GM21619 (cell line): ENCODE measurements at regions not wholly inside any gene's neighbourhood (a gene's known extent, or its start where the extent isn't known, plus 50 kb on each side); places are given as distances from the start of the nearest gene placed in this dataset.

ENCODE experiments used
- ATAC-seq: cut with Tn5 transposase; IDR thresholded peaks from one replicate; pipeline ENCODE4 v1.9.1; 2021; ENCODE audit not compliant: unreplicated experiment

DNA sequence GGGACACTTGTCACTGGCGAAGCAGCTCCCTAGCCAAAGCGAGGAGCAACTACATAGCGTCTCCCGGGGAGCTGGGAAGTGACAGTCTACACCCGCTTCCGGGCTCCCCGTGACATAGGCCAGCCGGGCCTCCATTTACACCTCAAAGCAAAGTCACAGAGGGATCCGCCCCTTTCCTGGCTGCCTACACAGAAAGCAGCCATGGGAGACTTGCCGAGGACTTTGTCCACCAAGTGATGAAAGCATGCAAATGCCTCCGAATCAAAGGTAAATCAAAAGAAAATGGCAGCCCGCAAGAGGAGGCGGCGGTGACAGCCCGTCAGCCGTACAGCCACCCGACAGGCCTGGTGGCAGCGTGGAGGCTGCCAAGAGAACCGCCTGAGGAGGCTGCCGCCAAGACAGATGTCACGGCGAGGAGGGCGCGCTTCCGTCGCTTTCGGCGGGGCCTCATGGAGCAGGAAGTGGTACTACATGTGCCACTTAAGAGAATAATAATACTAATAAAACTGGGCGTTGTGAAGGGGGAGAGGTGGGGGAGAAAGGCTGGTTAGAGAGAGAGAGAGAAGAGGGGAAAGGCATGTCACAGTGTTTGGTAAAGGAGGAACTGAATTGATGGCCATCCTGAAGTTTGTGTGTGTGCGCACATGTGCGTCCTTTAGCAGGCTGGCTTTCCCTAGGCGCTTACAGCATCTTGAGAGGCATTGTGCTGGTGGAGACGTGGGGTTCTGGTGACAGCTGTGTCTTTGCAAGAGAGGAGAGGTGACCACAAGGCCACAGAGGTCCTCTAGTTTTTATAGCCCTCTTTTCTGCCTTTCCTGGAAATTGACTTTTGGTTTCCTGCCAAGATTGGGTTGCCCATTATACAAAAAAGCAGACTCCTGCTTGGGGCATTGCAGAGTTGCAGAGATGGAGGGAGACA lies 661.7 kb downstream of the VRK1 start:
- ATAC-seq, result no peak

DNA sequence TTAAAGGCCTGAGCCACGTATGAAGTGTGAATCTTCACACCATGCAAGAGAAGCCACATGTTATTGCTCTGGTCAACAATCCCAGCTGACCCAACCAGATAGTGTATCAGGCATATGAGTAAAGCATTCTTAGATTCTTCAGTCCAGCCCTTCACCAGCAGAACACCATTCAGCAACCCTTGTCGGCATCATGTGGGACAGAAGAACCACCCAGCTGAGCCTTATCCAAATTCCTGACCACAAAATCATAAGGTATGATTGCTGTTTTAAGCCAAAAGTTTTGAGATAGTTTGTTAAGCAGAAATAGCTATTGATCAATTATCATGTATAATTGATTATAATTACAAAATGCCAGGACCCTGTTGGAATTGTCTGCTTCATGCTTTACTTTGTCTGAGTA lies 664.9 kb downstream of the VRK1 start:
- ATAC-seq, result no peak

DNA sequence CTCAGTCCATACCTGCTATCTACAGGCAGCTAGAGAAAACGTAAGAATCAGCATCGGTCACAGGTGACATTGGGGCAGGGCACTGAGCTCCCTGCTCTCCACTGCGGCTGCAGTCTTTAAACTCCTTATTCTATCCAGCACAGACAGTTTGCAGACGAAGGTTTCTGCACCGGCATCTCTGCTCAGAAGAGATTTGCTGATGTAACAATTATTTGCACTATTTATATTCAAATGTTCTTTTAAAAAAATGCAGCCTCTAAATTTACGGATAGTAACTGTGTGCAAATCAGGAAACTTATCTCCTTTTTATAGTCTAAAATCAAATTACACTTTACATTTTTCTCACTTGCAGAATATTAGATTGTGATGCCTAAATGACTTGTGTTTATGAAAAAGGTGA lies 671.0 kb downstream of the VRK1 start:
- no peak for ATAC-seq

DNA sequence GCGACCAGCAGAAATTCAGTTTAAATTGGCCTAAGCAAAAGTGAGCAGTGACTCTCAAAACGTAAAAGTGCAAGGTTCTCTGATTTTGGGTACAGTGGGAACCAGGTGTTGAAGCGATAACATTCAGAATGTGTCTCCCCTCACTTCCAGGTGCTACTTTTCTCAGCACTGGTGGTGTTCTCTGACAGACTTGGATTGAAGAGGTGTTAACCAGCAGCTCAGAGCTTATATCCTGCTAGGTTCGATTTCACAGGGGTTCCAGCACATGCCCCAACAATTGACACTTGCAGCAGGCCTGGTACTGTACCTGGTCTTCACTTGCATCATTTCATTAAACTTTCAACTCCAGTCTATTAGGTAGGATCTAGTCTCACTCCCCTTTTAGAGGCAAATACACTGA lies 680.2 kb downstream of the VRK1 start:
- ATAC-seq, result no peak

DNA sequence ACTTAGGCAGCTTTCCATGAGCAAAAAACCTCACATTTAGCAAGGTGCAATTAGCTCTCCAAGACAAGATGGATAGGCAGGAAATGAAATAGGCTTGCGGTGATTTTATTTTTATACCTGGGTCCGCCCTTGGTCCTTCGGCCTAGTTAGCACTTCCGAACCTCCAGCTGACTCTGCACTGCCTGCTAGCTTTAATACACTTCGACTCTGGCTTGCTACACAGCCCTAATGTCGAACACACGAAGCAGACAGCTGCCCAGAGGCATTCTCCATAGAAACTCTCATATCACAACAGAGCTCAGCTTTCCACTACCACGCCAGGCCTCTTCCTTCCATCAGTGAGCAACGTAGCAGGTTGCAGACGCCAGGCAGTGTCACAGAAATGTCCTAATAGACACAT lies 688.0 kb downstream of the VRK1 start:
- no peak for ATAC-seq

DNA sequence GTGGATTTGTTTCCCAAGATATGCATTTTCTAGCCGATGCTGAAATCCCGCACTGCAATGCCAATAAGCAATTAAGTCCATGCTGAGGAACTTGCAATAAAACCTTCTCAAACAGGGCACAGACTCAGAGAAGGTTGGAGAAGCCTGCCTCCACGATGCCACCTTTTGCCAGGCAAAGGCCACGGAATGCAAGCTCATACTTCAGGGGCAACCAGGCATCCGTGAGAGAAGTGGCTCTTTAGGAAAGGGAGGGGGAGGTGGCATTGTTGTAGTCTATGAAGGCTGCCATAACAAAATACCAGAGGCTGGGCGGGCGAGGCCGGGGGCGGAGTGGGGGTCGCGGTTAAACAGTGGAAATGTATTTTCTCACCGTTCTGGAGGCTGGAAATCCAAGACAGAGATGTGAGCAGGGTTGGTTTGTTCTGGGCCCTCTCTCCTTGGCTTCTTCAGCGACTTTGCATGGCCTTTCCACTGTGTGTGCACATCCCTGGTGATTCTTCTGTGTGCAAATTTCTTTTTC lies 689.5 kb downstream of the VRK1 start:
- no peak for ATAC-seq

DNA sequence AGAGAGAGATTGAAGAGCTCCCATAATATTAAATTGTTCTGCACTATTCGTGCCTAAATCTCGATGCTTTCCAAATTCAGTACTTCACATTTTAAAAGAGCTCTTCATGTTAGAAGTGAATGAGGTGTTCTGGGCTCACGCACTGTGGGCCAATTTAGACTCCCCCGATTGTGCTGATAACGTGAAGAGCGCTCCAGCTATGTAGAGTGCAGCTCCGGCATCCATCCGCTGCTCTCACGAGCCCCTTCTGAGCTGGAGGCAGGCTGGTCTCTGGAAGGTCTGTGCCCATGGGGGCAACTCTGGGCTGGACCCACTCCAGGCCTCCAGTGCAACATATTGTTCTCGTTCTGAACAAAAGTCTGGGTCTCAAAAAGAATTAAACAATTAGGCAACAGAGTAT lies 692.6 kb downstream of the VRK1 start:
- ATAC-seq, result no peak

DNA sequence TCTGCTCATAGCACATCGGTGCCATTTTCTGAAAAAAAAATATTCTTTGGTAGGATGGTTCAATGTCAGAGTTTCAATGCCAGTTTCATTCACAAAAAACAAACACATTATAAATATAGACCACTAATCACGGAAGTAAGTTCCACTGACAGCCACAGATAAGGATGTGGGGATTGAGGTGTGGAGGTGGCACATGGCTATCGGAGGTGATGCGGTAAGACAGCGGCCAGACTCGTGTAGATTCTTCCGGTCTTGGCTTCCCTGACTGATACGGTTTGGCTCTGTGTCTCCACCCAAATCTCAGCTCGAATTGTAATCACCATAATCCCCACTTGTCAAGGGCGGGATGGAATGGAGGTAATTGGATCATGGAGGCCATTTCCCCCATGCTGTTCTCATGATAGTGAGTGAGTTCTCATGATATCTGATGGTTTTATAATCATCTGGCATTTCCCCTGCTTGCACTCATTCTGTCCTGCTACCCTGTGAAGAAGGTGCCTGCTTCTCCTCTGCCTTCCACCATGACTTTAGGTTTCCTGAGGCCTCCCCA lies 693.4 kb downstream of the VRK1 start:
- no peak for ATAC-seq

DNA sequence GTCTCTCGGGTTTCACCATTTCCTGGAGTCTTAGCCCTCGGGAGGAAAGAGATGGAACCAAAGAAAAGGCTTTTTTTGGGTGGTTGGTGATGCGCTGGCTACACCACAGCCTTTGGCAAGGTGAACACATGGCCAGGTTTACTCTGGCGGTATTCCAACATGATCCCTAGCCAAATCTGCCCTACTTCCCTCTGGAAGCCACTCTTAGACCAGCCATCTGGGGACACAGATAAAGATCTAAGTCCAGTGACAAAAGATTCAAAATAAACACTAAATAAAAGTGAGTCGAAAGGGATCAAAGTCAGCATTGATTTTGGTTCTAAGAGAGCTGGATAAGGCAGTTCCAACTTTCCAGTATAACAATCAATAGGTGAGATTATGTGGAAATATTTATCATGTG lies 694.5 kb downstream of the VRK1 start:
- ATAC-seq, result no peak

DNA sequence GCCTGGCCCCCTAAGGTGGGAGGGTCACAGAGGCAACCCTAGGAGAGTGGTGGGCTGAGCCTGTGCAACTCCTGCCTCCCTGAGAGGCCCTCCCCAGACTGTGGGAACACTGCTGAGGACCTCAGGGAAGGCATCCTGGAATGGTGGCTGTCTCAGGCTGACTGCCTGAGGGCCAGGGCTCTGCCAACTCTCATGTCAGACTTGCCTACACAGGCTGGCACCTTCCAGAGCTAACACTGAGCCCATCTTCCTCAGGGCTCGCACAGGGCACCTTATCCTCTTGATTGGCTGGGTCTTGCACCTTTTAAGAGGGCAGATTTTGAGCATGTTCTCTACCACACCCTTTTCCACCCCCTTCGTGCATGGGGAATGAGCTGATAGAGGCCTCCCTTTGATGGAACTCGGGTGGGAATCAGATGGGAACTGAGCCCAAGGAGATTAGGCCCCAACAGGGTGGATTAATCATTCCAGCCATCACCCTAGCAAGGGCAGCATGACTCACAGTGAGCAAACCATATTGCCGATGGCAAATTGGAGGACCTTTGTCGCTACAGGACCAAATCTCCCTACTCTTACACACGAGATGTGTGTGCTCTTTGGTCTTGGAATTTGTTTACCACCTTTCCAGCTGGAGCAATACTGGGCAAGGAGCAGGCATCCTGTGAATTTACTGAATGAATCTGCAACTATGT lies 702.8 kb downstream of the VRK1 start:
- no peak for ATAC-seq

DNA sequence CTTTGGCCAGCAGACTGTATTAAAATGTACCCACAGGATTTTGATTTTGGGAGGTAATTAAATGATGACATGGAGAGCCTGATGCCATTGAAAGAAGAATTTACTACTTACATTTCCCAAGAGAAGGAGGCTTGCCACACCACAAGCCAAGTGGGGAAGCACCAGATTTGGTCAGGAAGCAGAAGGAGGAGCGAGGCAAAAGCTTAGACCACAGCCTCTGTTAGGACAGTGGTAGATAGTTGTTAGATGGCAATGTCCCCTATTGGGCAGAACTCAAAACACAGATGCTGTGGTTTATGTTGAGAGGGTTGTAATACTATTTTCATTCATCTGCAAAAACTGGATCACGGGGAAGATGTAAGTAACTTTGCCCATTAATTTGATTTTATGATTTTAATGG lies 709.4 kb downstream of the VRK1 start:
- no peak for ATAC-seq

DNA sequence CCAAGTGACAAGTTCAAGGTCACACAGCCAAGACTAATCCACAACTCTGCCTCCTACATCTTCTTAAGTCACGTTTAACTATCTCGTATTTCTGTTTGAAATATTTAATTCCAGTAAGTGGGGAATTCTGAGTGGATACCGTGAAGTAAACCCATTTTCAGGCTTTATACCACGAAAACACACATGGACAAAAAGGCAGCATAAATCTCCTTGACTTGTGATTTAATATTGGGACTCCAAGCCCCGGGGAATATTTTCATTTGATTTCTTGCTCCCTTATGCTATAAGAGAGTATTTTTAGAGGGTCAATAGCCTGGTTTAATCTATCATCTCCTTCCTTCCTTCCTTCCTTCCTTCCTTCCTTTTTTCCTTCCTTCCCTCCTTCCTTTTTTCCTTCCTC lies 716.7 kb downstream of the VRK1 start:
- ATAC-seq, result no peak

DNA sequence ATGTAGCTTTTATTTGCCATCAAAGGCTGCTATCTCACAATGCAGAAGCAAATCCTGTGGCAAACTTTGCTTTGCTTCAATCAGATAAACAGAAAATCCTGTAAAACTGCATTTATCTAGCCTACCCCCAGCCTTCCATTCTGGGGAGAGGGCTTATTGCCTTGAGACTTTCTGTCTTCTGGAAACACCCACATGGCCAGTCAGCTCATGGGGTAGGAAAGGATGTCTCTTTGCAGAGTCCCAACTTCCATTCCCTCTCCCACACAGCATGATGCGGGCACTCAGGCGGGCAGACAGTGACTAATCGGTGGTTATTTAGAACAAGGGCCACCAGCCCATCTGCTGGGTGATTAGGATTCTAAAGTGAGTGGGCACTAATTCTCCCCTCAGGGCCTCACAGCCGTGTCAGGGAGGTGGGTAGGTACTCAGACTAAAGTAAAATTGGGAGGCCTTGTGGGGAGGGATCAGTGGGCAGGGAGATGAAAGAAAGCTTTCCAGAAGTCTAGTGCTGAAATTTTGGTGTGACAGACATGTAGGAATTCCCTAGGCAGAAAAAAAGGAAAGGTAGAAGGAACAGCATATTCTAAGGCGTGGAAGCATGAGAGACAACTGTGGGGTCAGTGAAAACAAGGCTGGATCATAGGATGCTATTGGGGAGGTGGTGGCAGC lies 720.5 kb downstream of the VRK1 start:
- ATAC-seq, result no peak

DNA sequence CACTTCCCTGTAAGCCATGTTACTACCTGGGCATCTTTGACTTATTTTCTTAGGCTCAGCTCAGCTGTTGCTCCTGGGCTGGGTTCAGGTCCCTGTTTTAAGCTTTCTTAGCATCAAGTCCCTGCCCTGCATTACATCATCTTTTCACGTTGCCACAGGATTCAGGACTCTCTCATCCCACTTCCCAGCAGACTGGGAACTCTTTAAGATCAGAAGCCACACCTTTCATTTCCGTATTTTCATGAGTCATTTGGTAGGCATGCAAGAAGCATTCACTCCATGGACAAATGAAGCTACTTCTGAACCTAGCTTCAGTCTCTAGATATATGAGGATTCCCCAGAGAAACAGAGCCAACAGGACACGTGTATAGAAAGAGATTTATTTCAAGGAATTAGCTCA lies 726.8 kb downstream of the VRK1 start:
- no peak for ATAC-seq

DNA sequence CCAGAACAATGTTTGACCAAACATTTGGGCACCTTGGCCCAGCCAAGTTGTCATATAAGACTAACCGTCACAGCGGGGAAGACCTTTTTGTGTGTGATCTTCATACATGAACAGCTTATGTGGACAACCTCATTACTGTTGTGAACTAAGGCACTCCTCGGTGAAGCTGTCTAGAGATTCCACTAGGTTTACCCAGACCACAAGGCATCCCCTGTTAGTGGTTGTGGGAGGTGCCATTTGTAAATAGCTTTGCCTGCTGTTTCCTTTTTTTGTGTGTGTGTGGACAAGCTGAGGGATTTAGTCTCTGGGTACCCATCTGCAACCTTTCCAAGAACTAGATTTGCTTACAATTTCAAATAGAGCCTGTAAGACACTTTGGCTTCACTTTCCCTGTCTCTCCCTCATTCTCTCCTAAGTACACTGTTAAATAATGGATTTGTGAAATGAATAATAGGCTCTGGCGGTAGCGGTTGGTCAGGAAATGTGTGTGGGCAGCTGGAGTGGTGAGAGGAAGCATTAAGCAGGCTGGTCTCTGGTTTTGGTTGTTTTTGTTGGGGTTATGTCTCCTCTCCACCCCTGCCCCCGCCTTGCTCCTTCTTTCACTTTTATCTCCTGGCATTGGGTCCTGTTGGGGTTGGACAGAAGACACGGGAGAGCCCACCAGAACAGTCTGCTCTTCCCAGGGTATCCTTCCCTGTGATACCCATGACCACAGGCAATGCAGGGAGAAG lies 727.6 kb downstream of the VRK1 start:
- ATAC-seq, result no peak

DNA sequence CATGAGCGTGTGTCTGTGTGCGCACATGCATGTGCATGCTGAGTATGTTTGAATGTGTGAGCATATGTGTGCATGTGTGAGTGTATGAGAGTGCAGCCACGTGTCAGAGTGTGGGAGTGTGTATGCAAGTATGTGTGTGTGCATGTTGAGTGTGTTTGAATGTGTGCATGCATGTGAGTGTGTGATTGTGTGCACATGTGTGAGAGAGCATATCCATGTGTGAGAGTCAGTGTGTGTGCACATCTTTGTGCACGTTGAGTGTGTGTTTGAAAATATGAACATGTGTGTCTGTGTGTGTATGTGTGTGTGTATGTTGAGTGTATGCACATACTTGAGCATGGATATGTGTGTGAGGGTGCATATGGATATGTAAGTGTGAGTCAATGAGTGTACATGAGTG lies 730.8 kb downstream of the VRK1 start:
- ATAC-seq, result no peak

DNA sequence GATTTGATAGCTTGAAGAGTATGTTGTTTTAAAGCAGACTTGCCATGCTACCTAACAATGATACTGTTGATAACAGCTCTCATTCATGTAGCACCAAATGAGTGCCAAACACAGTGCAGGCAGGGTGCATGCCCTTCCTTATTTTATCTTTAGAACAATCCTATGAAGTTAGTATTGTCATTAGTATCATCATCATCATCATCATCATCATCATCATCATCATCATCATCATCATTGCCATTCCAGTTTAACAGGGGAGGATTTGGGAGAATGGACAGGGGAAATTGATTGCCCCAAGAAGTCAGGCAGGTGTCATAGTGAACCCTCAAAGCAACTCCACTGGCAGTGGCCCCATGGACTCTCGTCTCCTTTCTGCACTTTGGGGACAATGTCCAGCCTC lies 734.9 kb downstream of the VRK1 start:
- no peak for ATAC-seq

DNA sequence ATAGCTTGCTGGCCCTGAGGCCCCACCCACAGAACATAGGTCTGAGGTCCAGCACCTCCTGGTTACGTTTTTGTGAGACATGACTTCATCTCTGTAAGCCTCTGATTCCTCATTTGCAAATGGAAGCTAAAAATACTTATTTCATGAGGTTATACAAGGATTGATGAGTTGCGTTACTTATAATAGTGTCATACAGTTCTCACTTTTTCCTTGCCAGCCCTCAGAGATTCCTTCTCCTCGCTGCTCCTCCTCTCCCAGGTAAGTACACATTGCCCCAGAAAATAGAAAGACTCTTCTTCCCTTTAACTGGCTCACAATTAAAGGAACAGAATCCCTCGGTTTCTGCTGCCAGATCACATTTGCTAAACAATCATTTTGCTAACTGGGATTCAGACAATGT lies 739.2 kb downstream of the VRK1 start:
- no peak for ATAC-seq

DNA sequence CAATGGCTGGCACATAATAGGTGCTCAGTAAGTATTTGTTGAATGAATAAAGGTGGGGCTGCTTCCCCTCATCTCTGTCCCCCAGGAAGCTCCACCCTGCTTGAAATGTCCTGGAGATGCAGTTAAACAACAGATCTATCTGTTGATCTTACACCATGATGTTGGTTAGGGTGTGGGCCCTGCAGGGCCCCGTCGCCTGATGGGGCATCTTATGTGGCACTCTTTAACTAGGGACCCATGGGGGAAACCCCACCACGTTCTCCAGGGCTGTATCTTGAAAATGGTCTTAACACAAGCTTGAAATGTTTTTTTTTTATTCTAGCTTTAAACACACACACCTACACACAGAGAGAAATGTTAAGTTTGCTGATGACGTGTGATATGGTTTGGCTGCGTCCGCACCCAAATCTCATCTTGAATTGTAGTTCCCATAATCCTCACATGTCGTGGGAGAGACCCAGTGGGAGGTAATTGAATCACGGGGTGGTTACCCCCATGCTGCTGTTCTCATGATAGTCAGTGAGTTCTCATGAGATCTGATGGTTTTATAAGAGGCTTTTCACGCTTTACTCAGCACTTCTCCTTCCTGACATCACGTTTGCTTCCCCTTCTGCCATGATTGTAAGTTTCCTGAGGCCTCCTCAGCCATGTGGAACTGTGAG lies 741.7 kb downstream of the VRK1 start:
- ATAC-seq, result no peak

DNA sequence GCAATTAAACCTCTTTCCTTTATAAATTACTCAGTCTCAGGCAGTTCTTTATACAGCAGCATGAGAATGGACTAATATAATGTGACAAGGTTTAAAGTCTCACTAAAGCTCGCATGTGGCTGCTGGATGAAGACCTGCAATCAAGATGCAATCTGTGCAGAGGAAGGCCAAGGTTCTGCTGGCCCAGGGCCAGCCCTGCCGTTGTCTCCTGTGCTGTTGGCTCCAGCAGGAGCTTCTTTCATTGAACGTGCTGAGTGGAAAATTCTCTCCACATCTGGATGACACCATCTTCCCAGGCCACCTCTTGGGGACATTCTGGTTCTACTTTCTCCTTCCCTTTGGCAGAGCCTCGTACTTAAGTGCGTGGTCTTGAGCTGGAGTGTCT lies 742.2 kb downstream of the VRK1 start:
- no peak for ATAC-seq
